Esophagus muscularis mucosa (tissue), 4 donors: ENCODE measurements at regions not wholly inside any gene's neighbourhood (a gene's known extent, or its start where the extent isn't known, plus 50 kb on each side); places are given as distances from the start of the nearest gene placed in this dataset.

Experiments used
- DNase-seq: peaks from one replicate; pipeline ENCODE4 v3.0.0-alpha.2; 2017; ENCODE audit errors: extremely low spot score
- H3K27ac ChIP-seq, 4 donors: fragments of 200-600 bp; sonication (generic); replicated peaks in 1 of 4; 1 replicate in 3 of 4; 2 replicates in 1 of 4; pipeline ENCODE4 v1.5.1; 2016 to 2019; ENCODE audit warnings: mild to moderate bottlenecking in 1 of 4
- H3K27me3 ChIP-seq, 4 donors: fragments of 200-600 bp; sonication (generic); one replicate each; pipeline versions ENCODE4 v1.5.1 to v1.6.0; 2016 to 2019
- H3K36me3 ChIP-seq, 4 donors: fragments of 200-600 bp; sonication (generic); one replicate each; pipeline ENCODE4 v1.5.1; 2016 to 2019
- H3K4me1 ChIP-seq, 4 donors: fragments of 200-600 bp; sonication (generic); one replicate each; pipeline ENCODE4 v1.5.1; 2016 to 2019
- H3K4me3 ChIP-seq, 4 donors: fragments of 200-600 bp; sonication (generic); 1 replicate in 2 of 4; 2 replicates in 2 of 4; pipeline ENCODE4 v1.5.1; 2016 to 2019; ENCODE audit warnings: mild to moderate bottlenecking in 4 of 4, moderate library complexity in 1 of 4
- H3K9me3 ChIP-seq, 4 donors: fragments of 200-600 bp; sonication (generic); 1 replicate in 3 of 4; 2 replicates in 1 of 4; pipeline ENCODE4 v1.5.1; 2016 to 2019
- CTCF ChIP-seq, 3 experiments: fragments of 200-600 bp in 2 of 3; fragments of 450-650 bp in 1 of 3; sonication (generic) in 2 of 3; IDR thresholded peaks; one replicate each; pipeline ENCODE4 v1.5.1; 2017 to 2019; ENCODE audit warnings: antibody characterized with exemption in 3 of 3, mild to moderate bottlenecking in 2 of 3, moderate library complexity in 1 of 3
- EP300 ChIP-seq: sonication (generic); formaldehyde crosslinking; IDR thresholded peaks from one replicate; pipeline ENCODE4 v1.6.1; 2017; ENCODE audit warnings: antibody characterized with exemption
- POLR2A ChIP-seq: fragments of 450-650 bp; IDR thresholded peaks from one replicate; pipeline ENCODE4 v1.6.1; 2017; ENCODE audit warnings: antibody characterized with exemption, moderate library complexity, mild to moderate bottlenecking, low read depth
- POLR2AphosphoS5 ChIP-seq, 2 donors: sonication (generic); formaldehyde crosslinking; IDR thresholded peaks; one replicate each; pipeline ENCODE4 v1.6.1; 2017; ENCODE audit warnings: antibody characterized with exemption in 2 of 2
- WGBS: methylation state at CpG from one replicate; pipeline ENCODE4 v1.1.5; 2018; 5-methylcytosine and 5-hydroxymethylcytosine counted together
- intact Hi-C: fragments of 100-400 bp; cut with DNase I; formaldehyde crosslinking; loops from one replicate; pipeline ENCODE4 v1.15.1; 2023

GRCh38 chr13:26468265-26468801 is 89.2 kb upstream of the WASF3 start:
- Histone ChIP-seq H3K4me3 (no peak overlapping the region), H3K27ac (no peak overlapping the region), H3K9me3 (no peaks in the 10 kb centered on the region), H3K4me1 (peaks cover 0 to 3% (median 0%) of the 10 kb centered on the region in 4 donors), H3K27me3 (no peaks in the 10 kb centered on the region), H3K36me3 (no peaks in the 10 kb centered on the region)
- TF ChIP-seq CTCF (IDR thresholded peaks at IDR 0.05) (no peak), POLR2A (no peak), POLR2AphosphoS5 (IDR thresholded peaks at IDR 0.05) (no peak), EP300 (no peak)
- intact Hi-C loops: no loop called here
- peak; percentile 72 for DNase-seq
- 50% methylated on average over 6 of the region's 6 CpGs for WGBS

GRCh38 chr13:26469602-26470001 is 87.9 kb upstream of the WASF3 start:
- intact Hi-C loops: no loop called here
- TF ChIP-seq POLR2AphosphoS5 (IDR thresholded peaks at IDR 0.05) (no peak), CTCF (IDR thresholded peaks at IDR 0.05) (no peak), EP300 (no peak), POLR2A (no peak)
- WGBS: 96% methylated on average over 4 of the region's 4 CpGs

GRCh38 chr13:26471807-26472206 is 85.7 kb upstream of the WASF3 start:
- Histone ChIP-seq H3K4me3 (no peak overlapping the region), H3K4me1 (peaks cover 0 to 17% (median 10%) of the 10 kb centered on the region in 4 donors), H3K36me3 (no peaks in the 10 kb centered on the region), H3K9me3 (no peaks in the 10 kb centered on the region), H3K27ac (no peak overlapping the region), H3K27me3 (no peaks in the 10 kb centered on the region)
- no peak for TF ChIP-seq POLR2AphosphoS5 (IDR thresholded peaks at IDR 0.05)
- no peak for TF ChIP-seq EP300
- TF ChIP-seq POLR2A: no peak
- TF ChIP-seq CTCF (IDR thresholded peaks at IDR 0.05): no peak
- peak; percentile 80 for DNase-seq
- 90% methylated on average over 8 of the region's 8 CpGs for WGBS
- intact Hi-C loops: no loop called here

More at GRCh38 chr13:26469602-26470001, 87.9 kb upstream of the WASF3 start:
- peaks cover 0 to 3% (median 0%) of the 10 kb centered on the region in 4 donors for H3K4me1 ChIP-seq
- peak; percentile 81 for DNase-seq
- no peak overlapping the region for H3K27ac ChIP-seq
- no peaks in the 10 kb centered on the region for H3K36me3 ChIP-seq
- H3K9me3 ChIP-seq: no peaks in the 10 kb centered on the region
- H3K4me3 ChIP-seq: no peak overlapping the region
- no peaks in the 10 kb centered on the region for H3K27me3 ChIP-seq

- 61% methylated on average over 5 of the region's 5 CpGs for WGBS
- Histone ChIP-seq H3K27me3 (no peaks in the 10 kb centered on the region), H3K4me1 (peaks cover 0 to 26% (median 10%) of the 10 kb centered on the region in 4 donors), H3K4me3 (no peak overlapping the region), H3K36me3 (no peaks in the 10 kb centered on the region), H3K27ac (no peak overlapping the region), H3K9me3 (no peaks in the 10 kb centered on the region)
- intact Hi-C loops: no loop called here
- no peak for TF ChIP-seq POLR2AphosphoS5 (IDR thresholded peaks at IDR 0.05)
- no peak for TF ChIP-seq POLR2A
- no peak for TF ChIP-seq CTCF (IDR thresholded peaks at IDR 0.05)
- no peak for TF ChIP-seq EP300
- DNase-seq: peak; percentile 19
Observed at GRCh38 chr13:26473571-26474230, 83.8 kb upstream of the WASF3 start.

DNA sequence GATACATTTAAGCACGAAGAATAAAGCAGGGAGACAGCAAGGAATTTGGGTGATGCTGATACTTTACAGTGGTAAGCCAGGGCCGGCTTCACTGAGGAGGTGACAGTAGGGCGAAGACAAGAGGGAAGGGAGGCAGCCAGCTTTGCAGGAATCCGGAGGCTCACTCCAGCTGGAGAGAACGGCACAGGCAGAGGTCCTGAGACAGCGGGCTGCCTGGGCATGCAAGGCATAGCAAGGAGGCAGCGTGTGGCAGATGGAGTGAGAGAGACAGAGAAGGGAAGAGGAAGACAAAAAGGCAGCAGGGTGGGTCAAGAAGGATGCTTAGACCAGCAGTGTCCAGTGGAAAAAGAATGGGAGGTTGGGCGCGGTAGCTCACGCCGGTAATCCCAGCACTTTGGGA is 83.2 kb upstream of the WASF3 start:
- no peaks in the 10 kb centered on the region for H3K27me3 ChIP-seq
- H3K4me3 ChIP-seq: no peak overlapping the region
- TF ChIP-seq POLR2AphosphoS5 (IDR thresholded peaks at IDR 0.05) (no peak), EP300 (no peak), CTCF (IDR thresholded peaks at IDR 0.05) (no peak), POLR2A (no peak)
- intact Hi-C loops: no loop called here
- no peaks in the 10 kb centered on the region for H3K36me3 ChIP-seq
- H3K27ac ChIP-seq: no peak overlapping the region
- no peaks in the 10 kb centered on the region for H3K9me3 ChIP-seq
- DNase-seq: peak; percentile 68
- WGBS: 81% methylated on average over 11 of the region's 11 CpGs
- peaks cover 0 to 26% (median 10%) of the 10 kb centered on the region in 4 donors for H3K4me1 ChIP-seq
